Kidney tubule cell (primary cell): ENCODE measurements at regions not wholly inside any gene's neighbourhood (a gene's known extent, or its start where the extent isn't known, plus 50 kb on each side); places are given as distances from the start of the nearest gene placed in this dataset.
"Not testable (repeated sequence)": the region's sequence is repeated elsewhere in the genome, so short reads cannot be mapped to it uniquely, and the experiment has no call there.

ENCODE experiments used
- DNase-seq: peaks from one replicate; pipeline ENCODE4 v3.0.0-alpha.2; 2018; ENCODE audit warnings: low spot score

DNA sequence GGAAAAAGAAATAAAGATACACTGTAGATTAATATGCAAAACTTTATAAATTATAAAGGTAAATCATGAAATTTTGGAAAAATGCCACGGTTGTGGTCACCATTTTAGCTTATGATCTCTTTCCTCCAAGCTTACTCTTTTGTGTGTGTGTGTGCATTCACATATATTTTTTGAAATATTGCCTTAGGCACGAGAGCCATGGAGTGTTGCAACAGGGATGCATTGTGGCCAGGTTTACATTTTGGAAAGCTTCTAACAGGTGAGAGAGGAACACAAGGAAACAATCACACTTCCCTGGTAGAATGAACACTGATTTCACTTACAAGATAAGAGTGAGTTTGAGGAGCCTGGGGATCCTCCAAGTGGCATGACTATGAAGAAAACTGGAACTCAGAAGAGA, 214.5 kb upstream of the TENT5A start:
- DNase-seq: no peak

- DNase-seq: no peak
These were observed 209.7 kb upstream of the TENT5A start for GRCh38 chr6:81962198-81962597.

DNA sequence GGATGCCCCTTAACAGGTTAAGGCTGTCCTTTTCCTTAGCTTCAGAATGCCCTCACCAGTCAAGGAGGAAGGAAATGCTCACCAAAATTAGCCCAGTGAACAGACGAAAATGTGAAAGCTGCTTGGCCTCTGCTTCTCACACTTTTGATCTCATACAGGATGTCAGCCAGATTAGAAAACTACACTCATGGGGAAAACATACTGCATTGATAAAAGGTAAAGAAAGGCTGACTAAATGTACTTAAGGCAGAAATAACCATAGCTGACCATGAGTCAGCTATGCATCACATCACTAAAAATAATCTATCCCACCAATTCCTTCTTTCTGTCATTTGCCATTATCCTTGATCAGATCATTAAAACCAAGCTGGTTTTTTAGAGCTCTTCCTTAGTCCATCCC, 198.4 kb upstream of the TENT5A start:
- peak; percentile 56 for DNase-seq

DNA sequence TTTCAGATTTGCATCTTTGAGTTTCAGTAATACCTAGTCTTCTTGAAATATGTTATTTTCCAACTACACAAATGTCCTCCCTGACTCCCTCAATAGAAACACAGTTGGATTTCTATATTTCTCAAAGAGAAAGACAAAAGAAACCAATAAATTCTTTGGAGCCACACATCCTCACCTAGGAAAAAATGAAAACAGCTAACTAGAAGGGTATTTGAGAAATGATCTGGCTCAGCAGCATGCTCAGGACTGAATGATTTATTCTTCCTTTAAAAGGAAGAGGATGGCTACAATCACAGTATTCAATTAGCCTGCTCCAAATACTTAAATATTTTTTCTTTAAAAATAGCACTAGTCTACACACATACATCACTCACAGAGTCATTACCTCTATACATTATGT, 196.4 kb upstream of the TENT5A start:
- no peak for DNase-seq

DNA sequence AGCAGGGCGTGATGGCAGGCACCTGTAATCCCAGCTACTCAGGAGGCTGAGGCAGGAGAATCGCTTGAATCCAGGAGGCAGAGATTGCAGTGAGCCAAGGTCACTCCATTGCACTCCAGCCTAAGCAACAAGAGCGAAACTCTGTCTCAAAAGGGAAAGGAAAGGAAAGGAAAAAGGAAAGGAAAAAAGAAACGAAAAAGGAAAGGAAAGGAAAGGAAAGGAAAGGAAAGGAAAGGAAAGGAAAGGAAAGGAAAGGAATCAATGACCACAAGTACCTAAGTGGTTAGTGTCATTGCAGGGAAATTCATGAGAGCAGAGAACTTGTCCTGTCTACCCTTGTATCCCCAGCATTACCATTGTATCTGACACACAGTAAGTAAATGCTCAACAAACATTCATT, 195.7 kb upstream of the TENT5A start:
- not testable (repeated sequence) for DNase-seq

GRCh38 chr6:81944661-81945060, 192.2 kb upstream of the TENT5A start:
- peak; percentile 53 for DNase-seq

DNA sequence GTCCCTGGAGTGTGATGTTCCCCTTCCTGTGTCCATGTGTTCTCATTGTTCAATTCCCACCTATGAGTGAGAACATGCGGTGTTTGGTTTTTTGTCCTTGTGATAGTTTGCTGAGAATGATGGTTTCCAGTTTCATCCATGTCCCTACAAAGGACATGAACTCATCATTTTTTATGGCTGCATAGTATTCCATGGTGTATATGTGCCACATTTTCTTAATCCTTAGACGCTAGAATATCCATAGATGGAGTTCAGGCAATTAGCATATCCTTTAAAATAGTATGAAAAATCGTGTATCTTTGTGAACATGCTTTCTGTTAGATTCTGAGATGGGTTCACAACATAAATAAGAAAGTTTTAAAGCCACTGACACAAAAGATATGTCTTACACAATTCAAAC, 190.4 kb upstream of the TENT5A start:
- not testable (repeated sequence) for DNase-seq

- DNase-seq: no peak
These were observed 189.5 kb upstream of the TENT5A start for GRCh38 chr6:81942067-81942370.

DNA sequence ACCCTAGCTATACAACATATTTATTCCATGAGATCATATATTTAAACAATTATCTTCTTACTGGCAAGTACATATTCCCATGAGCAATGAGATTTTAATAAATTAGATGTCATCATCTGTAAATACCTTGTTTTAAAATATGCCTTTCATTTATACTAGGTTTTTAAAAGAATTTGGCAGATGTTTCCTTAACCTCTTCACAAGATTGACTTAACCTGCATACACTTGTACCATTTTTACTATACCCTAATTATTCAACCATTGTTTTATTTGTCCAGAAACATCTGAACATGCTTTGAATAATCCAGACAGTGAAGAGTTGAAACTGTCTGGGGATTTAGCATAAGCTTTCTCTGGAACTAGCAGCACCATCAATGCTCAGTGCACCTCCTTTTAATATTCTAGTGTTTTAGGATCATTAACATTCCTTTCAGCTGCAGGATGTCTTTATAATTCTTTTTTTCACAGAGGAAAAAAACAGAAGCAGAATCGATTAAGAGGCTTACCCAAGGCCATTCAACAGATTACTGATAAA, 188.0 kb upstream of the TENT5A start:
- no peak for DNase-seq

GRCh38 chr6:81939766-81940165, 187.3 kb upstream of the TENT5A start:
- peak; percentile 7 for DNase-seq

- peak; percentile 57 for DNase-seq
These were observed 186.7 kb upstream of the TENT5A start for GRCh38 chr6:81938991-81939732.

DNA sequence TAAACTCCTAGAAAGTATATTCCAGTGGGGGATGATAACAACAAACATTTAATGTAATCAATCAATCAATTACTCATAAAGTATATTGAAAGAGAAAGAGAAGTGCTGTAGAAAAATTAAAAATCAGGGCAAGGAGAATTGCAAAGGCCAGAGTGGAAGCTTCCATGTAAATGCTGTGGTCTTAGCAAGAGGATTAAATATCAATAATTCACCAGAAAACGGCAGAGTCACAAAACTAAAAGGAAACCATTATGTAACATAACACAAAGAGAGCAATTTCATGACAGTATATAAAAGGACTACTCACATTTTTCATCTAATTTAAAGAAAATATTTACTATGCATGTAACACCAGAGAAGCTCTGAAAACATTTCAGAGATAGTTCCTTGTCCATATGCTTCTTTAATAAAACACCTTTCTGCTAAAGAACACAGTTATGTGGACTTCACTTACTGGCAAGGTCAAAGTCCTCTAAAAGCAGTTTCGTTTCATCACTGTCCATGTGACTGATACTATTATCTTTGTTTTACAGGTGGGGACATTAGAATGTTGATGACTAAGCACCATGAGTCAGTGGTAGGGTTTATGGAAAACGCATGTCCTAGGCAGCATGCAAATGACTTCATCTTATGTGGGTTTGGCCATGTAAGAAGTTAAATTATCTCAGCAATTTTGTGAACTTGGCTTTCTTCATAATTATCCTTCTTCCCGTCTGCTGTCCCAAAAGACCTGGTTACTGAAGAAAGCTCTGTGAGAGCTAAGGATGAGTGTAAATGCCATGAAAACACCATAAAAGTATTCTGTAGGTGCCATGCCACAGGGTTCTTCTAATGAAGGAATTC, 185.8 kb upstream of the TENT5A start:
- peak; percentile 98 for DNase-seq

DNA sequence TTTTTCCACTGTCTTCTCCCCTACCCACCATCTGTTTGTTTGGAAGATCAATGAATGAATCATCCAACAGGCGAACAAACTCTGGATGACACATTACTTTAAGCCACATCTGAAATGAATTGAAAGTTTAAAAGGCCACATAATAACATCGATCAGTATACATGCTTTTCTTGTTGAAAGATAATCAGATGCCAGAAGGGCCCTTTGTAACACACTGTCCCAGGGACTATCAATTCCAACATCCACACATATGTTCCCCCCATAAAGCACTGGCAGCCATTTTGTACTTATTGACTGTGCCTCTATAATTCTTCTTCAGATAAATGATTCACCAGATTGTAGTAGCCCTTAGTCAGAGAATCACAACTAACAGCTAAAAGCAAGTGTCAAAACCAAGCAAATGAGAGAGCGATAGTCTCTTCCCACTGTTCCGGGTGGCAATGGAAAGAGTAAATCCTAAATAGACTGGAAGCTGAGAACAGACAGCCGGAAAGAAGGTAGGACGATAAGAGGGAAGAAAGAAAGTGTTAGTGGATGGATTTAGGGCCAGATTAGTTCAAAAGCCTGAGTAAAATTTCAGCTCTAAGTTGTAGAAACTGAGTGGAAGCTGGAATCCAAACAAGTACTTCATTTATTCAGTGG, 184.9 kb upstream of the TENT5A start:
- DNase-seq: peak; percentile 74

- DNase-seq: no peak
These were observed 182.5 kb upstream of the TENT5A start for GRCh38 chr6:81934936-81935335.

DNA sequence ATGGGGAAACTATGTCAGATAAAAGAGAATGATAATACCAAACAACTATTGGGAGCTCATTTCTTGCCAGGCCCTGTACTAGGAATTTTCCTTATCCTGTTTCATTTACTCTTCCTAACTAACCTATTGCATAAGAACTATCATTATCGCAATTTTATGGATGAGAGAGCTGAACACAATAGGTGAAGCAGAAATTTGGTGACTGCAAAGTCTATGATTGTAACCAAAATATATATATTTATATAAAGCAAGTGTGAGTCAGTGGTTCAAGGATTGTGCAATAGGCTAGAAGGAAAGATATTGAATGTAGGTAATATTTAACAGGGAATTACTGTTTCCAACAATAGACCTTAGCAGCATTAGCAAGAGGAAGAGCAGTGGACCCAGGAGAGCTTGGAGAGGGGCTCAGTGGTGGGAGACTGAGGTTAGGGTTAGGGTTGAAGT, 181.1 kb upstream of the TENT5A start:
- DNase-seq: peak; percentile 80

DNA sequence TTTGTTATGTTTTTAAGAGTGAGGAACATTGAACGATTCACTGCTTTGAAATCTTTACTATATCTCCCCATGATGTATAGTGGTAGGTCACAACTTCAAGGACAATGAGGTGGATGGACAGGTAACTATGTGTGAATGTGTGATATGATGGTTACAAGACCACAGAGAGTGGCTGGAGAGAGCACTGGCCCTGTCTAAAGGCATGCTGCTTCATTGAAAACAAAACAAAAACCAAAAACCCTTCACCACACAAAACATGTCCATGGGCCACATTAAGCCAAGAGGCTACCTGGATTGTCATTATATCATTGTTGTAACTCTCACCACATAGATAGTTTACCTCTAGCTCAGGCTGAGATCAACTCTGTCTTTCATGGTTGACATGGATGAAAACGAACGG, 180.6 kb upstream of the TENT5A start:
- no peak for DNase-seq

DNA sequence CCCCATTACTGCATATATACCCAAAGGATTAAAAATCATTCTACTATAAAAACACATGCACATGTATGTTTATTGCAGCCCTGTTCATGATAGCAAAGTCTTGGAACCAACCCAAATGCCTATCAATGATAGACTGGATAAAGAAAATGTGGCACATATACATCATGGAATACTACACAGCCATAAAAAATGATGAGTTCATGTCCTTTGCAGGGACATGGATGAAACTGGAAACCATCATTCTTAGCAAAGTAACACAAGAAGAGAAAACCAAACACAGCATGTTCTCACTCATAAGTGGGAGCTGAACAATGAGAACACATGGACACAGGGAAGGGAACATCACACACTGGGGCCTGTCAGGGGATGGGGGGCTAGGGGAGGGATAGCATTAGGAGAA, 180.0 kb upstream of the TENT5A start:
- not testable (repeated sequence) for DNase-seq

GRCh38 chr6:81929828-81930227, 177.3 kb upstream of the TENT5A start:
- peak; percentile 15 for DNase-seq

- DNase-seq: no peak
These were observed 172.7 kb upstream of the TENT5A start for GRCh38 chr6:81925201-81925600.

DNA sequence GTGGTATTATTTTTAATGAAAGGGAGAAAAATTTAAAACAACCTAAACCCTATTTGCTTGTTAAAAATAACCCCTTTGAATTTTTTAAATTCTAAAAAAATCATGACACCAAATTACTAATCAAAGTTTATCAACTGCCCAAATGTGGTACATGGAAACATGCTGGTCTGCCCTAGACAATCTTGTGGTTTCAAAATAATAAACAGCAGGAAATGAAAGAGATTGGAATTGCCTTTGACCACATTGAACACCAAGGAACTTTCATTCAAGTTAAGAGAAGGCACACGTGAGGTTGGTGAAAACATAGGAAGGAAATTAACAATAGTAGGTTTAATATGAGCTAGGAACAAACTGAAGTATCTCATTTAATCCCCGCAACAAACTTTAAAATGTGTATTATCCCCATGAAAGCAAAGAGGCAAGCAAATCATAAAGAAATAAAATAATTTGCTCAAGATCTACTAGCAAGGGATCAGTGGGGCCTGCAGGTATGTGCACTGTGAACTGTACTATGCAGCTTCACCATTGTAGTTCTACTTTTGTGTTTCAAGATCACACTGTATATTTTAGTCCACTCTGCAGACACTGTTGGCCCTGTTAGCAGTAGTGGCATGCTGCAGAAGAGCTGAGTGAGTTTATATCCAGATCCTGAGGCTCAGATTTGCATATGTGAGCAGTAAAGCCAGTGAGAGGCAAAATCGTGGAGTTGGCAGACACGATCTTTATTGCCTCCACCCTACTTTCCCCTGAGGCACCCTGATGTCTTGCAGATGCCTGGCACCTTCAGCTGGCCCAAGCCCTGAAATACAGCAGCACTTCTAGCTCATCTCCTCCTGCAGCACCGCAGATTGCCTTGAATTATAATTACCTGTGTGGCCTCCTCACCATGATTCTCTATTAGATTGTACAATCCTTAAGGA, 157.8 kb upstream of the TENT5A start:
- DNase-seq: no peak

DNA sequence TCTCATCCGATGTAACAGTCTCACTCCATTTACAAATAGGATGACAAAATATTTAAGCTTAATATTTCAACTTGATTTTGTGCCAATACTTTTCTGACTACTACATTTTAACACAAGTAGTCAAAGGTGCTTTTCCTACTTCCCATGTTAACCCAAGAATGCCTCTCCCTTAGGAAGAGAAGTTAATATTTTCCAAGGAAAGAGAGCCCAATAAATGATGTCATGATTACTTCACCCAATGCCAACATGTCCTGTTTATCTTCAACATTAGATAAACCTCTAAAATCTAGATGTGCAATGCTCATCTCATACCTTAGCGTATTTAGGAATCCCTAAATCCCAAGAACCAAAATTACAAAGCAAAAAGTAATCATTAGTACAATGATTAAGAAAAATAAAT, 156.7 kb upstream of the TENT5A start:
- peak; percentile 70 for DNase-seq
